Lower lobe of right lung (tissue), 2 donors: ENCODE measurements at regions not wholly inside any gene's neighbourhood (a gene's known extent, or its start where the extent isn't known, plus 50 kb on each side); places are given as distances from the start of the nearest gene placed in this dataset.

Experiments
- ATAC-seq, 2 donors: fragments of 200-7000 bp; cut with Tn5 transposase; one replicate each; pipeline ENCODE4 v1.9.1; 2020 to 2022; ENCODE audit warnings: mild to moderate bottlenecking in 2 of 2, moderate library complexity in 2 of 2
- DNase-seq: peaks from one replicate; pipeline ENCODE4 v3.0.0-alpha.2; 2020
- H3K27ac ChIP-seq: fragments of 200-600 bp; one replicate; pipeline ENCODE4 v1.8.0; 2022
- H3K27me3 ChIP-seq: fragments of 200-600 bp; one replicate; pipeline ENCODE4 v1.8.0; 2022; ENCODE audit warnings: low read depth
- H3K36me3 ChIP-seq: fragments of 200-600 bp; one replicate; pipeline ENCODE4 v1.8.0; 2022; ENCODE audit warnings: mild to moderate bottlenecking
- H3K4me1 ChIP-seq: fragments of 200-600 bp; one replicate; pipeline ENCODE4 v1.8.0; 2022
- H3K4me3 ChIP-seq: fragments of 200-600 bp; one replicate; pipeline ENCODE4 v1.8.0; 2022; ENCODE audit warnings: mild to moderate bottlenecking
- H3K9me3 ChIP-seq: fragments of 200-600 bp; one replicate; pipeline ENCODE4 v1.8.0; 2022
- CTCF ChIP-seq: fragments of 200-600 bp; IDR thresholded peaks from one replicate; pipeline ENCODE4 v1.8.0; 2022; ENCODE audit warnings: antibody characterized with exemption, mild to moderate bottlenecking
- intact Hi-C: fragments of 100-400 bp; cut with DNase I; formaldehyde crosslinking; loops from one replicate; pipeline ENCODE4 v1.11.0; 2022
- donor health status: DM: no; HTN: yes; CAD: no; lungs with severe emphysema.

- DNase-seq = no peak
- no peaks in the 10 kb centered on the region for H3K9me3 ChIP-seq
- no peak overlapping the region for H3K27ac ChIP-seq
- no peaks in the 10 kb centered on the region for H3K36me3 ChIP-seq
- intact Hi-C loops = no loop called here
- H3K4me1 ChIP-seq = peaks cover 6% of the 10 kb centered on the region
- H3K4me3 ChIP-seq = no peak overlapping the region
- no peak for TF ChIP-seq CTCF
- peaks cover 4% of the 10 kb centered on the region for H3K27me3 ChIP-seq
- no peak for ATAC-seq
These were observed 154.3 kb upstream of the C14orf180 start for GRCh38 chr14:104425171-104425681.

- Histone ChIP-seq H3K27me3 (peaks cover 4% of the 10 kb centered on the region), H3K4me3 (no peak overlapping the region), H3K4me1 (peaks cover 6% of the 10 kb centered on the region), H3K36me3 (no peaks in the 10 kb centered on the region), H3K27ac (no peak overlapping the region), H3K9me3 (no peaks in the 10 kb centered on the region)
- intact Hi-C loops = no loop called here
- no peak for TF ChIP-seq CTCF
- DNase-seq = no peak
- ATAC-seq = no peak
These were observed 153.6 kb upstream of the C14orf180 start for GRCh38 chr14:104425763-104426646.

- Histone ChIP-seq H3K4me3 (no peak overlapping the region), H3K27ac (no peak overlapping the region), H3K36me3 (no peaks in the 10 kb centered on the region), H3K27me3 (peaks cover 4% of the 10 kb centered on the region), H3K9me3 (no peaks in the 10 kb centered on the region), H3K4me1 (peaks cover 6% of the 10 kb centered on the region)
- ATAC-seq (no peak), DNase-seq (peak; percentile 38)
- intact Hi-C loops = no loop called here
- TF ChIP-seq CTCF = no peak
These were observed 152.3 kb upstream of the C14orf180 start for GRCh38 chr14:104427131-104427851.

GRCh38 chr14:104428333-104428851 lies 151.2 kb upstream of the C14orf180 start:
- ATAC-seq (no peak), DNase-seq (peak; percentile 30)
- intact Hi-C loops = no loop called here
- Histone ChIP-seq H3K9me3 (no peaks in the 10 kb centered on the region), H3K4me1 (peaks cover 6% of the 10 kb centered on the region), H3K36me3 (no peaks in the 10 kb centered on the region), H3K4me3 (no peak overlapping the region), H3K27ac (no peak overlapping the region), H3K27me3 (peaks cover 4% of the 10 kb centered on the region)
- no peak for TF ChIP-seq CTCF

- intact Hi-C loops = no loop called here
- no peak for ATAC-seq
- TF ChIP-seq CTCF = no peak
These were observed 150.7 kb upstream of the C14orf180 start for GRCh38 chr14:104428860-104429259.

More at GRCh38 chr14:104428860-104429259, 150.7 kb upstream of the C14orf180 start:
- Histone ChIP-seq H3K4me3 (no peak overlapping the region), H3K27ac (no peak overlapping the region), H3K9me3 (no peaks in the 10 kb centered on the region), H3K4me1 (peaks cover 6% of the 10 kb centered on the region), H3K36me3 (no peaks in the 10 kb centered on the region), H3K27me3 (peaks cover 4% of the 10 kb centered on the region)
- no peak for DNase-seq
